ENCODE measurements at regions not wholly inside any gene's neighbourhood (a gene's known extent, or its start where the extent isn't known, plus 50 kb on each side); places are given as distances from the start of the nearest gene placed in this dataset.

GRCh38 chr13:31394506-31394905, 194.7 kb downstream of the B3GLCT start:
- TF ChIP-seq EZH2 (IDR thresholded peaks at IDR 0.05; ENCODE audit: insufficient read depth, poor library complexity, severe bottlenecking) = no peak
- no peak for TF ChIP-seq EZH2phosphoT487 (IDR thresholded peaks at IDR 0.05; ENCODE audit: insufficient read depth, low read depth)

Measured in GM23248 (cell line).